ENCODE measurements at regions not wholly inside any gene's neighbourhood (a gene's known extent, or its start where the extent isn't known, plus 50 kb on each side); places are given as distances from the start of the nearest gene placed in this dataset.

DNA sequence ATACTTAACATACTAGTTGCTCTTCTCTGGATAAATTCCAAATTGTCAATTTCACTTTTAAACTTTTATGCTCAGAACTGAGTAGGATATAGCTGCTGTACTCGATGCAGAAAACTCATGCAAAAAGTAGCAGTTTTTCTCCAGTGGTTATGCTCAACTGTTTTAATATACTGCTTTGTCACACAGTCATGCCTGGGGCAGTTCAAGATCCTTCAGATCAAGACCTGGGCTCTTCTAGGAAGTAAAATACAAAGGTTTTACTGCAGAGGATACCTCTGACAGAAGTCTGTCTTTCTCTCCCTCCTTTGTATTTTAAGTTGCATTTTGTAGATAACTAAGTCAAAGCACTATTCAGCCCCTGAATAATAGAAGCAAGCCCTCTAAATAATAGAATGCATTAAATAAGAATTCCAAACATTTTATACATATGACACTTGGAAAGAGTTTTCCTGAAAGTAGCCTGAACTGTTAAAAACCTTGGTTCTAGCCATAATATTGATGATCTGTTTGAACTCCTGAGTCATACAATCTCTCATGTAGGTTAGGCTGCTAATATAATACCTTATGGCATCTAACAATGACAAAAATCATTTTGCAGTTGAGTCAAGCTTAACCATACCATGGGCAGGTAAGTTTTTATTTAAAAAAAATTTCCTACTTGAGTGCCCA lies 183.3 kb upstream of the TRIB2 start:
- TF ChIP-seq, protein P1, sequence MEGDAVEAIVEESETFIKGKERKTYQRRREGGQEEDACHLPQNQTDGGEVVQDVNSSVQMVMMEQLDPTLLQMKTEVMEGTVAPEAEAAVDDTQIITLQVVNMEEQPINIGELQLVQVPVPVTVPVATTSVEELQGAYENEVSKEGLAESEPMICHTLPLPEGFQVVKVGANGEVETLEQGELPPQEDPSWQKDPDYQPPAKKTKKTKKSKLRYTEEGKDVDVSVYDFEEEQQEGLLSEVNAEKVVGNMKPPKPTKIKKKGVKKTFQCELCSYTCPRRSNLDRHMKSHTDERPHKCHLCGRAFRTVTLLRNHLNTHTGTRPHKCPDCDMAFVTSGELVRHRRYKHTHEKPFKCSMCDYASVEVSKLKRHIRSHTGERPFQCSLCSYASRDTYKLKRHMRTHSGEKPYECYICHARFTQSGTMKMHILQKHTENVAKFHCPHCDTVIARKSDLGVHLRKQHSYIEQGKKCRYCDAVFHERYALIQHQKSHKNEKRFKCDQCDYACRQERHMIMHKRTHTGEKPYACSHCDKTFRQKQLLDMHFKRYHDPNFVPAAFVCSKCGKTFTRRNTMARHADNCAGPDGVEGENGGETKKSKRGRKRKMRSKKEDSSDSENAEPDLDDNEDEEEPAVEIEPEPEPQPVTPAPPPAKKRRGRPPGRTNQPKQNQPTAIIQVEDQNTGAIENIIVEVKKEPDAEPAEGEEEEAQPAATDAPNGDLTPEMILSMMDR (IDR thresholded peaks at IDR 0.05): no peak
- TF ChIP-seq EZH2 (IDR thresholded peaks at IDR 0.05; ENCODE audit: borderline replicate concordance, insufficient read depth, low read depth, low read length, poor library complexity, severe bottlenecking): no peak

Measured in B cell (primary cell).